GM21723 (cell line): ENCODE measurements at regions not wholly inside any gene's neighbourhood (a gene's known extent, or its start where the extent isn't known, plus 50 kb on each side); places are given as distances from the start of the nearest gene placed in this dataset.
"Not testable (repeated sequence)": the region's sequence is repeated elsewhere in the genome, so short reads cannot be mapped to it uniquely, and the experiment has no call there.

Experiments
- ATAC-seq: cut with Tn5 transposase; IDR thresholded peaks from one replicate; pipeline ENCODE4 v1.9.1; 2021; ENCODE audit warnings: mild to moderate bottlenecking, moderate library complexity; ENCODE audit not compliant: unreplicated experiment

- ATAC-seq = no peak
Measured at GRCh38 chr14:83575301-83575700, 1954.6 kb upstream of the FLRT2 start.

DNA sequence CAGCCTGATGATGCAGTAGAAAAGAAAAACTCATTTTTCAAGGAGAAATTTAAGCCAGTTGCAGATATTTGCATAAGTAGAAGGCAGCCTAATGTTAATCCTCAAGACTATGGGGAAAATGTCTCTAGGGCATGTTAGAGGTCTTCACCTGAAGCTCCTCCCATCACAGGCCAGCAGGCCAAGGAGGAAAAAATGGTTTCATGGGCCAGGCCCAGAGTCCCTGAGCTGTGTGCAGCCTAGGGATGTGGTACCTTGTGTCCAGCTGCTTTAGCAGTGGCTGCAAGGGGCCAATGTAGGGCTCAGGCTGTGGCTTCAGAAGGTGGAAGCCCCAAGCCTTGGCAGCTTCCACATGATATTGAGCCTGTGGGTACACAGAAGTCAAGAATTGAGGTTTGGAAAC lies 1946.7 kb upstream of the FLRT2 start:
- no peak for ATAC-seq

- no peak for ATAC-seq
Measured at GRCh38 chr14:83594874-83595273, 1935.1 kb upstream of the FLRT2 start.

DNA sequence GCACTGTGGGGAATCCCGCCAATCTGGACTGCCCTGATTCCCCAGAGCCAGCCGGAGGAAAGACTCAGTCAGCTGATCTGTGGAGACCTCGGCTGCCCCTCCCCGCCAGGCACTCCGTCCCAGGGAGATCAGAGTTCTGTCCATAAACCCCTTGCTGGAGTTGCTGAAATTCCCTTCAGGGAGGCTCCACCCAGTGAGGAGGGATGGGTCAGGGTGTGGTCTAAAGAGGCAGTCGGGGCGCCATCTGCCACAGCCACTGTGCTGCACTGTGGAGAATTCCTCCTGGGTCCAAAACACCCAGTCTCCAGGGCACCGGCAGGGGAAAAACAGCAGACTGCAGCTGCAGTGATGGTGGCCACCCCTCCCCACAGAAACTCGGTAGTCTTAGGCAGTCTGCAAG lies 1922.3 kb upstream of the FLRT2 start:
- no peak for ATAC-seq

- ATAC-seq = no peak
Measured at GRCh38 chr14:83611491-83611890, 1918.5 kb upstream of the FLRT2 start.

DNA sequence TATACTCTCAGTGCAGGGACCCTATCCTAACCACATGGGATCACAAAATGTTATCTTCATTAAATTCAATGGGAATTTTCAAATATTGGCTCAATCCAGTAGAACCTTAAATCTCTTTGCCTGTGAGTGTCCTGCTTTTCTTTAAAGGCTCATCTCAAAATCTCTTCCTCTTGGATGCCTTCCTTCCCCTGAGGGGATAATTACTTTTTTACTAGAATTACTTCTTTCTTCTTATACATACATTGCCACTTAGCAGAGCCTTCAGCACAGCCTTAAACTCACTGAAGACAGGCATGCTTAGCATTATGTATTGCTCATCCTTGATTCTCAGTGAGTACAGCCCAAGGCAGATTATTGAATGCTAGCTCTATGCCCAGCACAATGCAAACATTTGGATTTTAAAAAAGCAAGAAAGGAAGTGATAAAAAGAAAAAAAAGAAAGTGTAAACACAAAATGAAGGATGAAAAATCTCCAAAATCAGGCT lies 1918.0 kb upstream of the FLRT2 start:
- no peak for ATAC-seq

DNA sequence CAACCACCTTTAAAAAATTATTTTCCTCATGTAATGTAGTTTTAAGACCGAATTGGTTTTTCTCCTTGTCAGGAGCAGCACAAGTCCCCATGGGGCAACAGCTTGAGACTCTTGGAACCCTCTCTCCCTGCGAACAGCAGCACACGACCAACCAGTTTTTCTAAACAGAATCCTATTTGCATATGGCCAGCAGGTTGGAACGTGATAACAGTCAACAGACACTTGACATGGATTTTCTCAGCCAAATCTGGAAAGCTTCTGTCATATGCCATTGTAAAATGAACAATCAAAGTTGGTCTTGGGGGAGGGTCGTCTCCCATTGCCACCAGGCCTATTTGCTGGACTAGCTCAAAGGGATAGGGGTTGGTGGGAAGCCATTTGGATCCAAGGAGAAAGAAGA lies 1915.0 kb upstream of the FLRT2 start:
- no peak for ATAC-seq

DNA sequence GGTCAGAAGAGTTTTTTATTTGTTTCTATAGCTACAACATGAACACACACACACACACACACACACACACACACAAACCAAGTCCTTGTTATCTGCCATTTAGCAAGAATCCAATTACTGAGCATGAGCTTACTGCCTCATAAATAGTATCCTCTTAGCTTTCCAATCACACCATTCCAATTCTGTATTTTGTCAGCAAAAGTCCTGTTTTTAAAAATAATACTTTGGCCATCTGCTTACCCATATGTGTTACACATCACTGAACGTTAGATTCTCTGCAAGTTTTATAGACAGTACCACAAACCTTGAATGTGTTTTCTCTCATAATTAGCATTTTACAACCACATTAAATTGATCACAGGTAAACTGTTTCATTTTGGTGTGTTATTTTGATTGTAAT lies 1905.4 kb upstream of the FLRT2 start:
- ATAC-seq = no peak

GRCh38 chr14:83632375-83632774 lies 1897.6 kb upstream of the FLRT2 start:
- no peak for ATAC-seq

DNA sequence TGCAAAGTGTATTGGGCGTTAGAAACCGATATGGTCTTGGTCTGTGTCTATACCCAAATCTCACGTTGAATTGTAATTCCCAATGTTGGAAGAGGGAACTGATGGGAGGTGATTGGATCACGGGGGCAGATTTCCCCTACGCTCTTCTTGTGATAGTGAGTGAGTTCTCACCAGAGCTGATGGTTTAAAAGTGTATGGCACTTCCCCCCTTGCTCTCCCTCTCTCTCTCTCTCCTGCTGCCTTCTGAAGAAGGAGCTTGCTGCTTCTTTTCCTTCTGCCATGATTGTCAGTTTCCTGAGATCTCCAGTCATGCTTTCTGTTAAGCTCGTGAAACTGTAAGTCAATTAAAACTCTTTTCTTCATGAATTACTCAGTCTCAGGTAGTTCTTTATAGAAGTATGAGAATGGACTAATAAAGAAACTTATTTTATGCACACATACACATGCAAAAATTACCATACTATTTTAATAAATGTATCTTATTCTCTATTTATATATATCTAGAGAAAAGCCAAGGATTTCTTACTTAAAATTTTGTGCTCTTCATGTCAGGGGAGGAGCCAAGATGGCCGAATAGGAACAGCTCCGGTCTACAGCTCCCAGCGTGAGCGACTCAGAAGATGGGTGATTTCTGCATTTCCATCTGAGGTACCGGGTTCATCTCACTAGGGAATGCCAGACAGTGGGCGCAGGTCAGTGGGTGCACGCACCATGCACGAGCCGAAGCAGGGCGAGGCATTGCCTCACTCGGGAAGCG lies 1891.0 kb upstream of the FLRT2 start:
- ATAC-seq = no peak

GRCh38 chr14:83639505-83639875 lies 1890.5 kb upstream of the FLRT2 start:
- ATAC-seq = not testable (repeated sequence)

DNA sequence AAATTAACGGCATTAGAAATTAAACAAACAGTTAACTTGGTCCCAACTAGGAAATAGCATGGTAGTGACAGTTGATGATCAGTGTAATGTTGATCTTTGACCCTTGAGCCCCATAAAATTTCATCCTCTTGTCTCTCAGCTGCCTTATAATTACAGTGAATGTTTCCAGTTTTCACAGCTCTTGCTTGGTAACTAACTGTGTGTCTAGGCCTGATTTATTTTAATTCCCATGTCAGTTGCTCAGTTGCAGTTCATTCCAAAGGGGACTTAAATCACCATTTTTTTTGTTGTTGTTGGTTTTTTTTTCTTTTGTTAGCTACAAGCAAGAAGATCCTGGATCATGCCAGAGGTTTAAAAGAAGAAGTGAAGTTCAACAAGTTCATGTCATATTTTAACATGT lies 1883.7 kb upstream of the FLRT2 start:
- no peak for ATAC-seq

- no peak for ATAC-seq
Measured at GRCh38 chr14:83660597-83660996, 1869.3 kb upstream of the FLRT2 start.

DNA sequence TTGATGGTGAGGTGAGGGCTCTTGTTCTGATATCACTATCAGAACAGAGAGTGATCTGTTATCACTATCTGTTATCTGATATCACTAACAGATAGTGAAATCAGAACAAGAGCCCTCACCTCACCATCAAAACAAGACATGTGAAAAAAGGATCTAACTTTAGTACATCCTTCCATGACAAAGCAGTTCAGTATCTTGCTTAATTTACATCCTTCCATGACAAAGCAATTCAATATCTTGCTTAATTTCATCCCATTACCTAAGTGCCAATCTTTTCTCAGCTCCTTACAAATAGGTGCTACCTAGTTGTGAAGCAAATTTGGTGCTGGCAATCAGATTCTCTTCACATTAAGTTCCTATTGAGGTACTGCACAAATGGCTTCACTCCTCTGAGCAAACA lies 1865.6 kb upstream of the FLRT2 start:
- ATAC-seq = no peak

- ATAC-seq = no peak
Measured at GRCh38 chr14:83689265-83689664, 1840.7 kb upstream of the FLRT2 start.

DNA sequence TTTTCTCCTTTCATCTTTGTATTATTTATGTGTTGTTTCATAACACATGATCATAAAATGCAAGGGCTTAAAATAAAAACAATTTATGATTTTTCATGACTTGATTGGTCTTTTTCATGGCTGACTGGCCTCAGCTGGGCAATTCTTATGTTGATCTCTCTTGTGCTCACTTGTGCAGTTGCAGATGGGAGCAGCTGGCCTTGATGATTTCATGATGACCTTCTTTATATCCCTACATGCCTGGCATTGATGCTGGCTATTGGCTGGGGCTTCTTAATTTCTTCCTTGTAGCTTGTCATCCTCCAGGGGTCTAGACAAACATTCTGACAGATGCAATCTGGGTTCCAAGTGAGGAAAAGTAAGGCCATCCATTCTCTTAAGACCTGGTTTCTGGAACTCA lies 1832.8 kb upstream of the FLRT2 start:
- no peak for ATAC-seq

GRCh38 chr14:83702619-83703018 lies 1827.3 kb upstream of the FLRT2 start:
- ATAC-seq = no peak

- no peak for ATAC-seq
Measured at GRCh38 chr14:83706231-83706954, 1823.6 kb upstream of the FLRT2 start.

DNA sequence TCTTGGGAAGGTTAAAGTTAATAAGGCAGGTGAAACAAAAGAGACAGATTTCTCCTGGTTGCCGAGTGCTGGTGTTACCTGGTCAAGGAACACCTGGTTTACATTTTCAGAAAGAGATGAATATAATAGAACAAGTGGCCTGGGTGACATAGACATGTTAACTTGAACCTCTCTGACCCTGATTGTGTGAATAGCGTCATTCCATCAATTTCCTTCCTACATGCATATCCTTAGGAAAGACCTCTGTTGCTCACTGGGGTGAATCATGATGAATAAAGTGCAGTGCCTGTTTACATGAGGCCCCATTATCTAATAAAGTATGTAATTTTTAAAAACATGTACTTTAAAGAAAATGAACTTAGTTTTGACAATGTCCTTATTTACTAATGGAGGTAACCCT lies 1822.9 kb upstream of the FLRT2 start:
- ATAC-seq = no peak

GRCh38 chr14:83709116-83709515 lies 1820.8 kb upstream of the FLRT2 start:
- no peak for ATAC-seq

DNA sequence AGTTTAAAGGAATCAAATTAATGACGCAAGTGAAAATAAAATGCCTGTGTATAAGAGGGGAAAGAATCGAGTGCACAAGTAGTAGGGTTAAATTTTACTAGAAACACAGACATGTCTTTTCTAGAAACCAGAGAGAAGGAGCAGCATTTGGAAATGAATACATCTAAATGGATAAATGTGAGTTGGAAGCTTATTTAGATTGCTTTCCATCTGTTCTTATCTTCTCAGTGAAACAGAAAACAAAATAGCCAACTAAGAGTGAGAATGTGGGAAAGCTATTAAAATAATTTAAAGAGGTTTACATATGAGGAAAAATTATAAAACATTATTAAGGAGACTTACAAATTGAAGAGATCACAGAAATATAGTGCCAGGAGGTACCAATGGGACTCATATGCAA lies 1818.9 kb upstream of the FLRT2 start:
- no peak for ATAC-seq

DNA sequence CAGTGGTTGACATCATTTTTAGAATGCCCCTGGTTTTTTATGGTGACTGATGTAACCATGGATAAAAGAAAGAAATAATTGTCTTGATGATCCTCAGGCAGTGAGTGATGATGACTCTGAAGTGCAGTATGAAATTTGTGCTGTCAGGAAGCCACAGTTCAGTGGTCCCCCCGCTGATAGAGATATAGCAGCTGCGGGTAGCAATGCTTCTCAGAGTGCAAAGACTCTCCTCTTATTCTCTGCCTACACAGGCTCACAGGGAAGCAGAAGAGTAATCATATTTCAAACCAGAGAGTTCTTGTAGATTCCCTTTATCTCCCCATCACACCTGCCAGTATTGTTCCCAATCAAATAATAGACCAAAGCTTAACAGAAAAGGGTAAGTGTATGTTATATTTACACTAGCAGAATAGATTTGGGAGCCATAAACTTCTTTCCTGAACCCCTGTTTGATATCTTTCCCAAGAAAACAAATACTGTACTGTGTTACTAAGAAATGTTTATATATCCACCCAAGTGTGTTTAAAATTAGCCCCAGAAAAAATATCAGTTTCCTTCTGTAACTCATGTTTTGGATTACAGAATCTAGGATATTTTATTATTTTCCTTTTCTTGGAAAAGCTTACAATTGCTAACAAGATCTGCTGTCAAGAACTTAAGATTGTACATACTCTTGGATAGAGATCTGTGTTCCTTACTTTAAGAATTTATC lies 1817.4 kb upstream of the FLRT2 start:
- no peak for ATAC-seq
